GM23338 (cell line): ENCODE measurements at regions not wholly inside any gene's neighbourhood (a gene's known extent, or its start where the extent isn't known, plus 50 kb on each side); places are given as distances from the start of the nearest gene placed in this dataset.

Experiments
- ATAC-seq: fragments of 200-7000 bp; cut with Tn5 transposase; 3 replicates; pipeline ENCODE4 v1.9.1; 2020
- DNase-seq: peaks from one replicate; pipeline ENCODE4 v3.0.0-alpha.2; 2015; ENCODE audit warnings: low spot score
- H2AFZ ChIP-seq: fragments of 200-600 bp; sonication (generic); 2 replicates; pipeline ENCODE4 v1.8.0; 2016; ENCODE audit warnings: antibody characterized with exemption, mild to moderate bottlenecking, moderate library complexity
- H3F3A ChIP-seq: fragments of 200-600 bp; sonication (generic); replicated peaks from 2 replicates; pipeline ENCODE4 v1.8.0; 2017; ENCODE audit warnings: antibody characterized with exemption, mixed run types, low read depth
- H3K27ac ChIP-seq: fragments of 200-600 bp; sonication (generic); 2 replicates; pipeline ENCODE4 v1.6.1; 2016; ENCODE audit warnings: low read depth
- H3K27me3 ChIP-seq: fragments of 200-600 bp; sonication (generic); 2 replicates; pipeline ENCODE4 v1.8.0; 2016; ENCODE audit warnings: mild to moderate bottlenecking, mixed run types, moderate library complexity; ENCODE audit not compliant: insufficient read depth
- H3K36me3 ChIP-seq: fragments of 200-600 bp; sonication (generic); 2 replicates; pipeline ENCODE4 v1.8.0; 2016; ENCODE audit warnings: mild to moderate bottlenecking; ENCODE audit not compliant: insufficient read depth
- H3K4me1 ChIP-seq: fragments of 200-600 bp; sonication (generic); 2 replicates; pipeline ENCODE4 v1.8.0; 2016; ENCODE audit warnings: mild to moderate bottlenecking, moderate library complexity; ENCODE audit not compliant: insufficient read depth
- H3K4me2 ChIP-seq: fragments of 200-600 bp; sonication (generic); 2 replicates; pipeline ENCODE4 v1.7.1; 2017; ENCODE audit warnings: mixed run types
- H3K4me3 ChIP-seq: fragments of 200-600 bp; sonication (generic); 2 replicates; pipeline ENCODE4 v1.6.1; 2016; ENCODE audit warnings: mixed run types
- H3K79me2 ChIP-seq: fragments of 200-600 bp; sonication (generic); replicated peaks from 2 replicates; pipeline ENCODE4 v1.8.0; 2017; ENCODE audit warnings: mild to moderate bottlenecking; ENCODE audit not compliant: insufficient read depth
- H3K9me2 ChIP-seq: fragments of 200-600 bp; sonication (generic); 2 replicates; pipeline ENCODE4 v1.8.0; 2017; ENCODE audit not compliant: insufficient read depth
- H4K20me1 ChIP-seq: fragments of 200-600 bp; sonication (generic); replicated peaks from 2 replicates; pipeline ENCODE4 v1.8.0; 2017; ENCODE audit warnings: mild to moderate bottlenecking; ENCODE audit not compliant: insufficient read depth
- H3K27ac Mint-ChIP-seq: 2 replicates; pipeline ENCODE4 v1.8.0; 2020; ENCODE audit warnings: inconsistent platforms, mild to moderate bottlenecking, moderate library complexity, mixed read lengths
- H3K27me3 Mint-ChIP-seq: 3 replicates; pipeline ENCODE4 v1.8.0; 2022; ENCODE audit warnings: low read depth, mild to moderate bottlenecking, moderate library complexity, mixed read lengths, inconsistent platforms; ENCODE audit not compliant: insufficient read depth, poor library complexity
- H3K36me3 Mint-ChIP-seq: 3 replicates; pipeline ENCODE4 v1.8.0; 2021; ENCODE audit warnings: low read depth, mild to moderate bottlenecking, inconsistent platforms, moderate library complexity, mixed read lengths
- H3K4me1 Mint-ChIP-seq: 3 replicates; pipeline ENCODE4 v1.8.0; 2020; ENCODE audit warnings: mild to moderate bottlenecking, inconsistent platforms, mixed read lengths
- H3K4me3 Mint-ChIP-seq: 3 replicates; pipeline ENCODE4 v1.8.0; 2021; ENCODE audit warnings: moderate library complexity, mild to moderate bottlenecking, inconsistent platforms, mixed read lengths
- H3K9me3 Mint-ChIP-seq: 3 replicates; pipeline ENCODE4 v1.8.0; 2020; ENCODE audit warnings: moderate library complexity, mild to moderate bottlenecking, inconsistent platforms, mixed read lengths
- CREB1 ChIP-seq: fragments of 250-450 bp; sonication (Bioruptor Pico); IDR thresholded peaks from 2 replicates; pipeline ENCODE4 v1.5.0; 2020; ENCODE audit warnings: low read depth, mild to moderate bottlenecking, moderate library complexity
- EZH2 ChIP-seq: fragments of 200-600 bp; sonication (generic); IDR thresholded peaks from one replicate; pipeline ENCODE4 v1.8.0; 2017; ENCODE audit warnings: antibody characterized with exemption, mild to moderate bottlenecking, low read depth; ENCODE audit not compliant: unreplicated experiment
- EZH2phosphoT487 ChIP-seq: fragments of 200-600 bp; sonication (generic); IDR thresholded peaks from one replicate; pipeline ENCODE4 v1.8.1; 2018; ENCODE audit warnings: antibody characterized with exemption; ENCODE audit not compliant: unreplicated experiment
- JUNB ChIP-seq: IDR thresholded peaks from one replicate; pipeline ENCODE4 v1.6.1; 2016; ENCODE audit warnings: antibody characterized with exemption; ENCODE audit not compliant: unreplicated experiment
- NANOG ChIP-seq: IDR thresholded peaks from 2 replicates; pipeline ENCODE4 v1.6.1; 2016; ENCODE audit warnings: antibody characterized with exemption, borderline replicate concordance
- POLR2AphosphoS5 ChIP-seq: IDR thresholded peaks from 2 replicates; pipeline ENCODE4 v1.6.1; 2016; ENCODE audit warnings: antibody characterized with exemption, low read depth
- STAT1 ChIP-seq: IDR thresholded peaks from one replicate; pipeline ENCODE4 v1.6.1; 2016; ENCODE audit warnings: antibody characterized with exemption; ENCODE audit not compliant: unreplicated experiment
- ZNF114 ChIP-seq: fragments of 250-450 bp; sonication (Bioruptor Pico); IDR thresholded peaks from 2 replicates; pipeline ENCODE4 v1.5.0; 2020; ENCODE audit warnings: mild to moderate bottlenecking, moderate library complexity
- ZNF331 ChIP-seq: fragments of 250-450 bp; sonication (Bioruptor Pico); IDR thresholded peaks from 2 replicates; pipeline ENCODE4 v1.5.0; 2020; ENCODE audit warnings: low read depth, mild to moderate bottlenecking, moderate library complexity
- TF ChIP-seq, protein P1 (sequence below): IDR thresholded peaks from 2 replicates; pipeline ENCODE4 v1.6.1; 2016; ENCODE audit warnings: antibody characterized with exemption
- TF ChIP-seq, protein P2 (sequence below), 2 experiments: fragments of 200-600 bp in 1 of 2; sonication (generic) in 1 of 2; conservative IDR thresholded peaks; 2 replicates each; pipeline versions ENCODE4 v1.5.1 to v1.6.1; 2016 to 2017; ENCODE audit warnings: antibody characterized with exemption in 2 of 2, low read depth in 2 of 2, mild to moderate bottlenecking in 2 of 2, moderate library complexity in 1 of 2
- TF ChIP-seq, protein P3 (sequence below): IDR thresholded peaks from one replicate; pipeline ENCODE4 v1.6.1; 2018; ENCODE audit warnings: antibody characterized with exemption; ENCODE audit not compliant: unreplicated experiment
- TF ChIP-seq, protein P4 (sequence below): fragments of 250-450 bp; sonication (Bioruptor Pico); IDR thresholded peaks from 2 replicates; pipeline ENCODE4 v1.5.0; 2020; ENCODE audit warnings: mild to moderate bottlenecking, moderate library complexity

DNA sequence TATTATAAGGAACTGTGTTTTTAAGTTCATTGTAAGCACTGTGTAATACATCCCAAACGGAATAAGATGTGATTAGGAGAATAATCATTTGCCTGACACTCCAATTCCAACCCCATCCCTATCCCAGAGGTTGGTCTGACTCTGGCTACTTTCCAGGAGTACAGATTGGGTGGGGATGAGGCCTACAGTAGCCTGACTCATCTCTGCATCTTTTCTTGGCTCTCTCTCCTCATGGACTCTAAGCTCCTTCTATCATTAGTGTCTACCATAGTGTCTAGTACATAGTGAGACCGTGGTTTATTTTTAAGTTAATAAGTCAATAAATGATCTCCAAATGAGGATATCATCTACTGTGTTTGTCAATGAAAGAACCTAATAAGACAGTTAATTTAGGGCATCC, 92.2 kb upstream of the CNKSR3 start:
- Mint-ChIP-seq H3K27me3 (peaks cover 6% of the 10 kb centered on the region), H3K36me3 (no peaks in the 10 kb centered on the region), H3K4me1 (peaks cover 13% of the 10 kb centered on the region), H3K27ac (no peak overlapping the region), H3K4me3 (no peak overlapping the region), H3K9me3 (no peaks in the 10 kb centered on the region)
- Histone ChIP-seq H3K27ac (no peak overlapping the region), H3K9me2 (0 out of 2 replicates have a peak, but pooled peaks cover 3% of the 10 kb centered on the region), H3K4me1 (peaks cover 4% of the 10 kb centered on the region; the same call in 1 of the 2 replicates), H3F3A (no peaks in the 10 kb centered on the region), H3K36me3 (no peaks in the 10 kb centered on the region), H3K27me3 (no peaks in the 10 kb centered on the region), H3K4me3 (no peak overlapping the region), H2AFZ (0 out of 2 replicates have a peak overlapping the region, but pooled peaks have one; percentile 32), H4K20me1 (no peaks in the 10 kb centered on the region), H3K4me2 (no peak overlapping the region), H3K79me2 (no peaks in the 10 kb centered on the region)
- TF ChIP-seq EZH2phosphoT487 (no peak), CREB1 (CRISPR knock-in tag) (no peak), EZH2 (no peak), STAT1 (no peak), JUNB (no peak), ZNF114 (CRISPR knock-in tag) (no peak), NANOG (no peak), ZNF331 (no peak), POLR2AphosphoS5 (no peak)
- TF ChIP-seq, protein P1, sequence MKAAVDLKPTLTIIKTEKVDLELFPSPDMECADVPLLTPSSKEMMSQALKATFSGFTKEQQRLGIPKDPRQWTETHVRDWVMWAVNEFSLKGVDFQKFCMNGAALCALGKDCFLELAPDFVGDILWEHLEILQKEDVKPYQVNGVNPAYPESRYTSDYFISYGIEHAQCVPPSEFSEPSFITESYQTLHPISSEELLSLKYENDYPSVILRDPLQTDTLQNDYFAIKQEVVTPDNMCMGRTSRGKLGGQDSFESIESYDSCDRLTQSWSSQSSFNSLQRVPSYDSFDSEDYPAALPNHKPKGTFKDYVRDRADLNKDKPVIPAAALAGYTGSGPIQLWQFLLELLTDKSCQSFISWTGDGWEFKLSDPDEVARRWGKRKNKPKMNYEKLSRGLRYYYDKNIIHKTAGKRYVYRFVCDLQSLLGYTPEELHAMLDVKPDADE, result no peak
- TF ChIP-seq, protein P2, sequence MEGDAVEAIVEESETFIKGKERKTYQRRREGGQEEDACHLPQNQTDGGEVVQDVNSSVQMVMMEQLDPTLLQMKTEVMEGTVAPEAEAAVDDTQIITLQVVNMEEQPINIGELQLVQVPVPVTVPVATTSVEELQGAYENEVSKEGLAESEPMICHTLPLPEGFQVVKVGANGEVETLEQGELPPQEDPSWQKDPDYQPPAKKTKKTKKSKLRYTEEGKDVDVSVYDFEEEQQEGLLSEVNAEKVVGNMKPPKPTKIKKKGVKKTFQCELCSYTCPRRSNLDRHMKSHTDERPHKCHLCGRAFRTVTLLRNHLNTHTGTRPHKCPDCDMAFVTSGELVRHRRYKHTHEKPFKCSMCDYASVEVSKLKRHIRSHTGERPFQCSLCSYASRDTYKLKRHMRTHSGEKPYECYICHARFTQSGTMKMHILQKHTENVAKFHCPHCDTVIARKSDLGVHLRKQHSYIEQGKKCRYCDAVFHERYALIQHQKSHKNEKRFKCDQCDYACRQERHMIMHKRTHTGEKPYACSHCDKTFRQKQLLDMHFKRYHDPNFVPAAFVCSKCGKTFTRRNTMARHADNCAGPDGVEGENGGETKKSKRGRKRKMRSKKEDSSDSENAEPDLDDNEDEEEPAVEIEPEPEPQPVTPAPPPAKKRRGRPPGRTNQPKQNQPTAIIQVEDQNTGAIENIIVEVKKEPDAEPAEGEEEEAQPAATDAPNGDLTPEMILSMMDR (conservative IDR thresholded peaks at IDR 0.05; ENCODE audit: low read depth in 2 of 2), result no peak
- TF ChIP-seq, protein P3, sequence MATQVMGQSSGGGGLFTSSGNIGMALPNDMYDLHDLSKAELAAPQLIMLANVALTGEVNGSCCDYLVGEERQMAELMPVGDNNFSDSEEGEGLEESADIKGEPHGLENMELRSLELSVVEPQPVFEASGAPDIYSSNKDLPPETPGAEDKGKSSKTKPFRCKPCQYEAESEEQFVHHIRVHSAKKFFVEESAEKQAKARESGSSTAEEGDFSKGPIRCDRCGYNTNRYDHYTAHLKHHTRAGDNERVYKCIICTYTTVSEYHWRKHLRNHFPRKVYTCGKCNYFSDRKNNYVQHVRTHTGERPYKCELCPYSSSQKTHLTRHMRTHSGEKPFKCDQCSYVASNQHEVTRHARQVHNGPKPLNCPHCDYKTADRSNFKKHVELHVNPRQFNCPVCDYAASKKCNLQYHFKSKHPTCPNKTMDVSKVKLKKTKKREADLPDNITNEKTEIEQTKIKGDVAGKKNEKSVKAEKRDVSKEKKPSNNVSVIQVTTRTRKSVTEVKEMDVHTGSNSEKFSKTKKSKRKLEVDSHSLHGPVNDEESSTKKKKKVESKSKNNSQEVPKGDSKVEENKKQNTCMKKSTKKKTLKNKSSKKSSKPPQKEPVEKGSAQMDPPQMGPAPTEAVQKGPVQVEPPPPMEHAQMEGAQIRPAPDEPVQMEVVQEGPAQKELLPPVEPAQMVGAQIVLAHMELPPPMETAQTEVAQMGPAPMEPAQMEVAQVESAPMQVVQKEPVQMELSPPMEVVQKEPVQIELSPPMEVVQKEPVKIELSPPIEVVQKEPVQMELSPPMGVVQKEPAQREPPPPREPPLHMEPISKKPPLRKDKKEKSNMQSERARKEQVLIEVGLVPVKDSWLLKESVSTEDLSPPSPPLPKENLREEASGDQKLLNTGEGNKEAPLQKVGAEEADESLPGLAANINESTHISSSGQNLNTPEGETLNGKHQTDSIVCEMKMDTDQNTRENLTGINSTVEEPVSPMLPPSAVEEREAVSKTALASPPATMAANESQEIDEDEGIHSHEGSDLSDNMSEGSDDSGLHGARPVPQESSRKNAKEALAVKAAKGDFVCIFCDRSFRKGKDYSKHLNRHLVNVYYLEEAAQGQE, result no peak
- TF ChIP-seq, protein P4, sequence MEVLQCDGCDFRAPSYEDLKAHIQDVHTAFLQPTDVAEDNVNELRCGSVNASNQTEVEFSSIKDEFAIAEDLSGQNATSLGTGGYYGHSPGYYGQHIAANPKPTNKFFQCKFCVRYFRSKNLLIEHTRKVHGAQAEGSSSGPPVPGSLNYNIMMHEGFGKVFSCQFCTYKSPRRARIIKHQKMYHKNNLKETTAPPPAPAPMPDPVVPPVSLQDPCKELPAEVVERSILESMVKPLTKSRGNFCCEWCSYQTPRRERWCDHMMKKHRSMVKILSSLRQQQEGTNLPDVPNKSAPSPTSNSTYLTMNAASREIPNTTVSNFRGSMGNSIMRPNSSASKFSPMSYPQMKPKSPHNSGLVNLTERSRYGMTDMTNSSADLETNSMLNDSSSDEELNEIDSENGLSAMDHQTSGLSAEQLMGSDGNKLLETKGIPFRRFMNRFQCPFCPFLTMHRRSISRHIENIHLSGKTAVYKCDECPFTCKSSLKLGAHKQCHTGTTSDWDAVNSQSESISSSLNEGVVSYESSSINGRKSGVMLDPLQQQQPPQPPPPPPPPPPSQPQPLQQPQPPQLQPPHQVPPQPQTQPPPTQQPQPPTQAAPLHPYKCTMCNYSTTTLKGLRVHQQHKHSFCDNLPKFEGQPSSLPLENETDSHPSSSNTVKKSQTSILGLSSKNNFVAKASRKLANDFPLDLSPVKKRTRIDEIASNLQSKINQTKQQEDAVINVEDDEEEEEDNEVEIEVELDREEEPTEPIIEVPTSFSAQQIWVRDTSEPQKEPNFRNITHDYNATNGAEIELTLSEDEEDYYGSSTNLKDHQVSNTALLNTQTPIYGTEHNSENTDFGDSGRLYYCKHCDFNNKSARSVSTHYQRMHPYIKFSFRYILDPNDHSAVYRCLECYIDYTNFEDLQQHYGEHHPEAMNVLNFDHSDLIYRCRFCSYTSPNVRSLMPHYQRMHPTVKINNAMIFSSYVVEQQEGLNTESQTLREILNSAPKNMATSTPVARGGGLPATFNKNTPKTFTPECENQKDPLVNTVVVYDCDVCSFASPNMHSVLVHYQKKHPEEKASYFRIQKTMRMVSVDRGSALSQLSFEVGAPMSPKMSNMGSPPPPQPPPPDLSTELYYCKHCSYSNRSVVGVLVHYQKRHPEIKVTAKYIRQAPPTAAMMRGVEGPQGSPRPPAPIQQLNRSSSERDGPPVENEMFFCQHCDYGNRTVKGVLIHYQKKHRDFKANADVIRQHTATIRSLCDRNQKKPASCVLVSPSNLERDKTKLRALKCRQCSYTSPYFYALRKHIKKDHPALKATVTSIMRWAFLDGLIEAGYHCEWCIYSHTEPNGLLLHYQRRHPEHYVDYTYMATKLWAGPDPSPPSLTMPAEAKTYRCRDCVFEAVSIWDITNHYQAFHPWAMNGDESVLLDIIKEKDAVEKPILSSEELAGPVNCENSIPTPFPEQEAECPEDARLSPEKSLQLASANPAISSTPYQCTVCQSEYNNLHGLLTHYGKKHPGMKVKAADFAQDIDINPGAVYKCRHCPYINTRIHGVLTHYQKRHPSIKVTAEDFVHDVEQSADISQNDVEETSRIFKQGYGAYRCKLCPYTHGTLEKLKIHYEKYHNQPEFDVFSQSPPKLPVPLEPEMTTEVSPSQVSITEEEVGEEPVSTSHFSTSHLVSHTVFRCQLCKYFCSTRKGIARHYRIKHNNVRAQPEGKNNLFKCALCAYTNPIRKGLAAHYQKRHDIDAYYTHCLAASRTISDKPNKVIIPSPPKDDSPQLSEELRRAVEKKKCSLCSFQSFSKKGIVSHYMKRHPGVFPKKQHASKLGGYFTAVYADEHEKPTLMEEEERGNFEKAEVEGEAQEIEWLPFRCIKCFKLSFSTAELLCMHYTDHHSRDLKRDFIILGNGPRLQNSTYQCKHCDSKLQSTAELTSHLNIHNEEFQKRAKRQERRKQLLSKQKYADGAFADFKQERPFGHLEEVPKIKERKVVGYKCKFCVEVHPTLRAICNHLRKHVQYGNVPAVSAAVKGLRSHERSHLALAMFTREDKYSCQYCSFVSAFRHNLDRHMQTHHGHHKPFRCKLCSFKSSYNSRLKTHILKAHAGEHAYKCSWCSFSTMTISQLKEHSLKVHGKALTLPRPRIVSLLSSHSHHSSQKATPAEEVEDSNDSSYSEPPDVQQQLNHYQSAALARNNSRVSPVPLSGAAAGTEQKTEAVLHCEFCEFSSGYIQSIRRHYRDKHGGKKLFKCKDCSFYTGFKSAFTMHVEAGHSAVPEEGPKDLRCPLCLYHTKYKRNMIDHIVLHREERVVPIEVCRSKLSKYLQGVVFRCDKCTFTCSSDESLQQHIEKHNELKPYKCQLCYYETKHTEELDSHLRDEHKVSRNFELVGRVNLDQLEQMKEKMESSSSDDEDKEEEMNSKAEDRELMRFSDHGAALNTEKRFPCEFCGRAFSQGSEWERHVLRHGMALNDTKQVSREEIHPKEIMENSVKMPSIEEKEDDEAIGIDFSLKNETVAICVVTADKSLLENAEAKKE (CRISPR knock-in tag), result no peak
- ATAC-seq, result no peak
- DNase-seq, result no peak
